HG02981 (cell line): ENCODE measurements at regions not wholly inside any gene's neighbourhood (a gene's known extent, or its start where the extent isn't known, plus 50 kb on each side); places are given as distances from the start of the nearest gene placed in this dataset.
"Not testable (repeated sequence)": the region's sequence is repeated elsewhere in the genome, so short reads cannot be mapped to it uniquely, and the experiment has no call there.

Experiments used
- ATAC-seq: cut with Tn5 transposase; IDR thresholded peaks from one replicate; pipeline ENCODE4 v1.9.1; 2021; ENCODE audit warnings: mild to moderate bottlenecking, moderate library complexity; ENCODE audit not compliant: unreplicated experiment

- no peak for ATAC-seq
Observed at GRCh38 chr12:114812858-114813761, 129.1 kb upstream of the TBX3 start.

- no peak for ATAC-seq
Observed at GRCh38 chr12:114812384-114812783, 128.4 kb upstream of the TBX3 start.

GRCh38 chr12:114809097-114809496, 125.1 kb upstream of the TBX3 start:
- ATAC-seq: no peak

- not testable (repeated sequence) for ATAC-seq
Observed at GRCh38 chr12:114801381-114801780, 117.4 kb upstream of the TBX3 start.

- ATAC-seq: not testable (repeated sequence)
Observed at GRCh38 chr12:114800566-114800965, 116.6 kb upstream of the TBX3 start.

- ATAC-seq: no peak
Observed at GRCh38 chr12:114799574-114800487, 115.9 kb upstream of the TBX3 start.

- ATAC-seq: no peak
Observed at GRCh38 chr12:114794049-114794558, 110.1 kb upstream of the TBX3 start.

GRCh38 chr12:114790276-114790675, 106.3 kb upstream of the TBX3 start:
- ATAC-seq: no peak

- no peak for ATAC-seq
Observed at GRCh38 chr12:114789821-114790220, 105.8 kb upstream of the TBX3 start.

- no peak for ATAC-seq
Observed at GRCh38 chr12:114789276-114789675, 105.3 kb upstream of the TBX3 start.

GRCh38 chr12:114784526-114784925, 100.6 kb upstream of the TBX3 start:
- ATAC-seq: no peak

GRCh38 chr12:114783089-114783618, 99.2 kb upstream of the TBX3 start:
- no peak for ATAC-seq

GRCh38 chr12:114780746-114781399, 96.9 kb upstream of the TBX3 start:
- no peak for ATAC-seq

GRCh38 chr12:114779647-114780046, 95.7 kb upstream of the TBX3 start:
- no peak for ATAC-seq

- no peak for ATAC-seq
Observed at GRCh38 chr12:114779186-114779585, 95.2 kb upstream of the TBX3 start.

- no peak for ATAC-seq
Observed at GRCh38 chr12:114776731-114777442, 92.9 kb upstream of the TBX3 start.

- ATAC-seq: no peak
Observed at GRCh38 chr12:114774699-114775098, 90.7 kb upstream of the TBX3 start.

GRCh38 chr12:114774197-114774596, 90.2 kb upstream of the TBX3 start:
- ATAC-seq: no peak

GRCh38 chr12:114770323-114770722, 86.3 kb upstream of the TBX3 start:
- ATAC-seq: no peak

- no peak for ATAC-seq
Observed at GRCh38 chr12:114769634-114770033, 85.7 kb upstream of the TBX3 start.
